GM21515 (cell line): ENCODE measurements at regions not wholly inside any gene's neighbourhood (a gene's known extent, or its start where the extent isn't known, plus 50 kb on each side); places are given as distances from the start of the nearest gene placed in this dataset.

Source experiments
- ATAC-seq: cut with Tn5 transposase; IDR thresholded peaks from one replicate; pipeline ENCODE4 v1.9.1; 2021; ENCODE audit not compliant: unreplicated experiment

DNA sequence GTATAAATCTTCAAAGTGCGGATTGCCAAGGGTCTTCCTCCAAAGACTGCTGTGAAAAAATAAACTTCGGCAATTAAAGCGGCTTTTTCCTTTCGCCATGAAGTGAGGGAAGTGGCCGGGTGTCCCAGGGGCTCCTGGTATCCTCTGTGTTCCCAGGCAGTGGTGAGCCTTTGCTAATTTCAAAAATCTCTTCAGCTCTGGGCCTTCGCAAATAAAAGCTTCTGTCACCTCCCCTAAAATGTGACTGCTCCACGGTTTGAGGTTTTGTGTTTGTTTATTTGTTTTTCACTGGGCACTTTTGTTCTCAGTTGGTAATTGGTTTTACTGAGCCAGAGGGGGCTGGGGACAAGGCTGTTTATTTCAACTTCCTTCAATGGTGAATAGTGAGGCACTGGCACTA, 270.1 kb upstream of the POU3F3 start:
- no peak for ATAC-seq

DNA sequence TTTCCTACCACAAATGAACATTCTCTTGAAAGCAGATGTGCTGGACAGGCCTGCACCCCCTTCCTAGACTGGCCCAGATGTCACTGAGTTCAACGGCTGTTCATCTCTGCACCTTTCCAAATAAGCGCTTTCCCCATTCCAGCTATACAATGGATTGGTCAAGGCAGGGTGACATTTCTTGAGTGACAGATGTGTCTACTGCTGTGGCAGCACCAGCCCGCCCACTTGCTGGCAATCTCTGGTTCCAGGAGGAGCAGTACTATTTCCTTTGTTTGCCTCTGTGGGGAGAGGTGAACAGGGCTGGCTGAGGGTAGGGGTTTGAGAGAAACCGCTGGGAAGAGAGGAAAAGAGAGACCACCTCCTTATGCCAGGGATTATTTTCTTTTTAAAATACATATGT, 269.5 kb upstream of the POU3F3 start:
- no peak for ATAC-seq

DNA sequence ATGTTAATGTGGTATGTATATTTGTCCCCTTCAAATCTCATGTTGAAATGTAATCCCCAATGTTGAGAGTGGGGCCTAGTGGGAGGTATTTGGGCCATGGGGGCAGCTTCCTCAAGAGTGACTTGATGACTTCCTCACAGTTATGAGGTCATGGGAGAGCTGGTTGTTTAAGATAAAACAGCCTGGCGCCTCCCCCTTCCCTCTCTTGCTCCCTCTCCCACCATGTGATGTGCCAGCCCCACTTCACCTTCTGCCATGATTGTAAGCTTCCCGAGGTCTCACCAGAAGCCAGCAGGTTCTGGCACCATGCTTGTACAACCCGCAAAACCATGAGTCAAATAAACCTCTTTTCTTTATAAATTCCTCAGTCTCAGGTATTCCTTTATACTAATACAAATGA, 258.3 kb upstream of the POU3F3 start:
- ATAC-seq, result no peak

DNA sequence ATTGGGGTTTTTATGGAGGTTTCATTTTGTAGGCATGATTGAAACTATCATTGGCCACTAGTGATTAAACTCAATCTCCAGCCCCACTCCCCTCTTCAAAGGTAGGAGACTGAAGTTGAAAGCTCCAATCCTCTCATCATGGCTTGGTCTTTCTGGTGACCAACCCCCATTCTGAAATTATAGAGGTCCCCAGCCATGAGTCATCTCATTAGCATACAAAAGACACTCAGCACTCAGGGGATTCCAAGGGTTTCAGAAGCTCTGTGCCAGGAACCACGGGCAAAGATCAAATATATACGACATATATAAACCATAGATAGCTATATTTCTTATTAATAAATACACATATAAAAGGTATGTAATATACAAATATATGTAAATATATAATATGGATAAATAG, 256.0 kb upstream of the POU3F3 start:
- no peak for ATAC-seq

DNA sequence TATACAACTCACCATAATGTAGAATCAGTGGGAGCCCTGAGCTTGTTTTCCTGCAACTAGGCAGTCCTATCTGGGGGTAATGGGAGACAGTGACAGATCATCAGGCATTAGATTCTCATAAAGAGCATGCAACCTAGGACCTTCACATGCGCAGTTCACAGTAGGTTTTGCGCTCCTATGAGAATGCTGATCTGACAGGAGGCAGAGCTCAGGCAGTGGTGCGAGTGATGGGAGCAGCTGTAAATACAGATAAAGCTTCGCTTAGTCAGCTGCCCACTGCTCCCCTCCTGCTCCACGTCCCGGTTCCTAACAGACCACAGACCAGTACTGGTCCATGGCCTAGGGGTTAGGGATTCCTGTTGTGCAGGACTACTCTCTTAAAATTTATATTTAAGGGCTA, 255.3 kb upstream of the POU3F3 start:
- ATAC-seq, result no peak

DNA sequence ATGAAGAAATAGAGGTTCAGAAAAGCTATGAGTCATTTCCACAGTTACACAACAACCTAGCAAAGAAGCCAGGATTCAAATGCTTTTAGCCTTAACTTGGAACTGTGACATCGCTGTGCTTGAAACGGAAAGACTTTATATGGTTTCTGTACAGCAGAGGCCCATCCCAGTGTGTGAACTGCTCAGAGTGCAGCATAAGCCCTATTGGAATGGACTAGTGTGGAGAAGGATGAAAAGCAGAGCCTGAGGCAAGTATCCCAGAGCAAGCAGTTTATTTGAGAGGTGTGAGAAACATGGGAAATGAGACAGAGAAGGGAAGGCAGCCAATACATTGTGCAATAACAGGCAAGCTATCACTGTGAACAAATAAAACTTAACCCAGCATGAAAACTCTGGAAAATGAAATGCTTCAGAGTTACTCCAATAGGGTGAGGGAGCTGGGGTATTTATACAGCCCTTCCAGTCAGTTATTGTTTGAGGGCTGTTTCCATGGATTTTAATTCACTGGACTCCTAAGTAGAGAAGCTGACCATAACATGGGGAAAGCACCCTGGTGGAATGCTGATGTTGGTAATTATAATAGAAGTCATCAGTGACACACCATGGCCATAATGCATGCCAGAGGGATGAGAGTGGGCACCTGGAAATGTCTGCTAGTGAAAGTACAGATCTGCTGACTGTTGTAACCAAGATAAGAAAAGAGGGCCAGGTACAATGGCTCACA, 254.0 kb upstream of the POU3F3 start:
- ATAC-seq, result no peak

DNA sequence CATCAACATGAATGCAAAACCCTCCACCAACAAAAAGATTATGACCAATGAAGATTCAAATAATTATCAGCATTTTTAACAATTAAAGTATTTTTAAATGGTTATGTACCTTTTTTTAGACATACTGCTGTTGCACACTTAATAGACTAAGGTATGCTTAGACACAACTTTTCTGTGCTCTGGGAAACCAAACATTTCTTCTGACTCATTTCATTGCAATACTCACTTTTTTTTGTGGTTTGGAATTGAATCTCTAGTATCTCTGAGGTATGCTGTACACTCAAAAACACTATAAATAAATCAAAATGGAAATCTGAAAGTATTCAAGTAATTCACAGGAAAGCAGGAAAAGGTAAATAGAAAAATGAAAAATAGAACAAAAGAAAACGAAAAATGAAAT, 247.9 kb upstream of the POU3F3 start:
- ATAC-seq, result no peak

DNA sequence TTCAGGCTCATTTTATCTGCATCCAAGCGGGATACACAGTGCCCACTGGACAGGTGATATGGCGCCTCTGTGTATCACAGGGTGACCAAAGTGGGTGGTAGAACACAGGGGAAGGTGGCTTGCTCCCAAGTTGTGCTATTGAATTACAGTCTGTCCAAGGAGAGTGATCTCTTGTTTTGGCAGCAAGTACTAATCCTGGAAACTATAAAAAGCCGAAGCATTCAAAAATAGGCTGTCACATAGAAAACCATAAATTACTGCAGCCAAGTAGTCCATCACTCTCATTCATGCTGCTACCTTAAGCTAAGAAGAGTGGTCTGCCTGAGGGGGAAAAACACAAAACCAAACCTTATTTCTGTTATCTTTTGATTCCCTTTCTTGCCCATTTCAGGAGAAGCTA, 237.1 kb upstream of the POU3F3 start:
- no peak for ATAC-seq

DNA sequence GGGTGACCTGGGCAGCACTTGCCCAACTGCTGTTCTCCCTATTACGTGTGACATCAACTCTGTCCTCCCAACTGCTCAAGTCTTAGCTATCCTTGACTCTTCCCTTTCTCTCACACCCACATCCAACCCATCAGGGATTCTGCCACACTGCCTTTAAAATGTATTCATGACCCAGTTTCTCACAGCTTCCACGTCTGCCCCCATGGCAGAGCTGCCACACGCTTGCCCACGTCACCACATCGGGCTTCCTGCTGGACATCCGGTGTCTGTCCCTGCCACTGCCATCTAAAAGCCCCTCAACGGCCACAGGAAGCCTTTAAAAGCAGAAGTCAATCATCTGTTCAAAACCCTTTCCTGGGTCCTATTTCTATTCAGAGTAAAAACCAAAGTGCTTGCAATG, 233.1 kb upstream of the POU3F3 start:
- ATAC-seq, result no peak

DNA sequence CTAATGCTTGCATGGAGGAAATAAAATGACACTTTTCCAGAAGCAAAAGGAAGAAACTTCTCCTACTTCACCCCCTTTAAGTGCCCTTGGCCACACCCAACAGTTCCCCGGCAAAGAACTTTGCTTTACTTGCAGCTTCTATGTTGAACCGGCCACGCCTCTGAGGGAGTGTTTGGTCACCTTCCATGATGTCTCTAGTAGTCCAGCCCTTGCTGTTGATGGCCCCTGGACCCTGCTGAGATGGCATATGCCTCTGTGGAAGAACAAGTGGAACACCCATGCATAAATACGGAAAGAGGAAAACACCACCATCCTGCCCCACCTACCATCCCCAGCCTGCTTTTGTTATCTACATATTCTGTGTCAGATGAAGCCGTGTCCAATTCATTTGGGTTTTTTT, 218.3 kb upstream of the POU3F3 start:
- ATAC-seq, result no peak

DNA sequence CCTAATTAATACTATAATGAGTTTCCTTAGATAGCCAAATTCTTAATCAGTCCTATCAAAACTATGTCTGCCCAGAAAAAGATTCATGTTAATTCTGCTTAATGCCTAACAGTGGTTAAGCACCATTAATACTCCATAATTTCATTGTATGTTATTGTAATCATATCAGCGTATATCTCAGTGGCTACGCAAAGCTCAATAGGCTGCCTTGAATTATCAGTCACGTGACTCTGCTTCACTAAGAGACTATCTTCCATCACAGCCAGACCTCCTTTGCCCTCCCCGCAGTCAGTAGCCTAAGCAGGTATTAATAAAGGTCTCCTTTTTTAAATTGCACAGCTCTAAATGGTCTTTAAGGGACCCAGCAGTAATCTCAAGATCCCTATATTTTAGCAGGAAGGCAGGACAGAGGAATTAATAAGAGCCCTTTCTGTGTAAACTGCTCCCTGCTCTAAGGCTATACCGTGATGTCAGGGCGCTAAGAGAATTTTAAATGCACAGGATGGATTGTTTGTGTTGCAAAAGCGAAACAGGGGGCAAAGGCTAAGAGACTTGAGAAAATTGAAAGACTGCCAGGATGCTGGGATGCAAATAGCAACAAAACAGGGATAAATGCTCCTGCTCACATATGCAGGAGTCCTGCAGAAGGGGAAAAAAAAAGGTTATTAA, 215.6 kb upstream of the POU3F3 start:
- no peak for ATAC-seq

DNA sequence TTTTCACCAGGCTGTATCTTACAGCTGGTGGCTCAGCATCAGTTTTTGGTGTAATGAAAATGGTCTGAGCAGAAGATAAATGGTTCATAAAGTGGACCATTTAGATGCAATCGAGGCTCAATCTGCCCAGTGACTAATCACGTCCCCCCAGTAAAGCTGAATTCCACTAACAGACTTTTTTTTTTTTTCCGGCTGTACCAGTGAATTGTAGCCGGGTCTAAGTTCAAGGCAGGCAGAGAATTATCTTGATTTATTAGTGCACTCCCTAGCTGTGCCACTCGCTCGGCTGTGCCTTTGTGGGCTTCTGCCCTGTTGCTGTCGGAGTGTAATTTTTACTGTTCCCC, 215.1 kb upstream of the POU3F3 start:
- no peak for ATAC-seq

DNA sequence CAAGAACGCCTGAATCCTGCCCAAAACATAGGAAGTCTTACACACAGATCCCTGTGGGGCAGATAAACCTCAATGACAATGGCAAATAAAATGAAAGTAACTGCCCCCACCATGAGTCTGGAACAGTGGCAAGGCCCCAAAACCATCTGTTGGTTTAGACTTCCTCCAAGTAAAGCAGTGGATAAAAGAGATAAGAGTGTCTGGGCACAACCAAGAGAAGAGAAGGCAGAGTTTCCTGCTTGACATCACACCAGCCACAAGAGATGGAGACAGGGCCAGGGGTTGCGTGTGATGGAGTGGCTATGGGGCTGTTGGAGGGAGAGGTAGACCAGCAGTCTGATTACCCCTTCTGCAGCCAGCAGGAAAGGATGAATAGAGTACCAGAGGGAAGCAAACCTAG, 212.1 kb upstream of the POU3F3 start:
- ATAC-seq, result no peak

DNA sequence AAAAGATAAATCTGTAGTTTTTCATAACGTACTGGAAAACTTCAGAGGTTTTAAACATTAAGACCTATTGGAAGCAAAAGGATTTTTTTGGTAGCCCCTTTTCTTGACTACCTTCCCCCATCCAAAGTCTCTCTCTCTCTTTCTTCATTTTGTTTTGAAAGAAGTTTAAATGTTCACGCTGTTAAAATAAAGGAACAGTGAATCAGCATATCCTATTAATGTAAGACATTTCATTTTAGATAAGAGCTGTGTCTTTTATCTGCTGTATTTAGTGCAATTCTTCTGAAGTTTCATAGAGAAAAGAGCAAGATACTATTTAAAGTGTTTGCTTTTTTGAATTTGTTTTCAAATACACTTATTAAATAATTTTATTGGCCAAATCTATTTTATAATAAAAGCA, 205.5 kb upstream of the POU3F3 start:
- ATAC-seq, result no peak

DNA sequence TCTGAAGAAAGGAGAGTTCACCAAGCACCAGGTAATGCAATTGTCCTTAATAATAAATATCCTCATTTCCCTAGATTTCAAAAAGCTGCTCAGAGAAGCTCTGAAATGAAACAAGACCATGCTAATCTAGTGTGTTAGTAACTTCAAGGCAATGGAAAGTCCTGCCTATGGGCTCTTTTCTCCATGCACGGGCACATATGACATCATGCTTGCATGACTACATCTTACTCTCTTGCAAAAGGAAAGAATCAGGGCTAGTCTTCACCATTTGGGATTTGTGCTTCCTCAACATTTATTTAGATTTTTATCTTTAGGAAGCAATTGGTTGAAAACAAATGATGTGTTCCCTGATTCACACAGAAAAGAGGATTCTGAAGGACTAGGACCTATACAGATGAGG, 204.0 kb upstream of the POU3F3 start:
- no peak for ATAC-seq

DNA sequence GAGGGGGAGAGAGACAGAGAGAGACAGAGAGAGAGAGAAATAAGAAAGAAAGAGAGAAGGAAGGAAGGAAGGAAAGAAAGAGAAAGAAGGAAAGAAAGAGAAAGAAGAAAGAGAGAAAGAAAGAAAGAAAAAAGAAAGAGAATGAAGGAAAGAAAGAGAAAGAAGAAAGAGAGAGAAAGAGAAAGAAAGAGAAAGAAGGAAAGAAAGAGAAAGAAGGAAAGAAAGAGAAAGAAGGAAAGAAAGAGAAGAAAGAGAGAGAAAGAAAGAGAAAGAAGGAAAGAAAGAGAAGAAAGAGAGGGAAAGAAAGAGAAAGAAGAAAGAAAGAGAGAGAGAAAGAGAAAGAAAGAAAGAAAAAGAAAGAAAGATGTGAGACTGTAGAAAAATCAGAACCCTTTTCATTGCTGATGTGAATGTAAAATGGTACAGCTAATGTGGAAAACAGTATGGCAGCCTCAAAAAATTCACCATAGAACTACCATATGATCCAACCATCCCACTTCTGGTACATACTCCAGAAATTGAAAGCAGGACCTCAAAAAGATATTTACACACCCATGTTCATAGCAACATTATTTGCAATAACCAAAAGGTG, 203.4 kb upstream of the POU3F3 start:
- ATAC-seq, result no peak

DNA sequence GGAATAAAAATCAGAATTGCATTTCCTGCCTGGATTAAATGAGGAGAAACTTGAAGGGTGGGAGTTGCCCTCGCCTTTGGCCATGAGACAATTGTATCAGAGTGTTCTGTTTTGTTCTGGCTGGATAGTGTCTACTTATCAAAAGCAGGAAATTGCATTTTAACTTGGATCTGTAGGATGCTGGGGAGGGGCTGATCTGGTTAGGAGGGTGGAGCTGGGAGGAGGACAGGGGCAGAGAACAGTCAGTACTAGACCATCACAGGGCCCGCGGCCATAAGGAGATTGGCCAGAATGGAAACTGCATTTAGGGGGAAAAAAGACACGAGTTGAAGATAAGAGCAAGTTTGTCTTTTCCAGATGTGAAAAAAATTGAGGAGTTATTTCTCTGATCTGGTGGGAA, 199.1 kb upstream of the POU3F3 start:
- no peak for ATAC-seq

DNA sequence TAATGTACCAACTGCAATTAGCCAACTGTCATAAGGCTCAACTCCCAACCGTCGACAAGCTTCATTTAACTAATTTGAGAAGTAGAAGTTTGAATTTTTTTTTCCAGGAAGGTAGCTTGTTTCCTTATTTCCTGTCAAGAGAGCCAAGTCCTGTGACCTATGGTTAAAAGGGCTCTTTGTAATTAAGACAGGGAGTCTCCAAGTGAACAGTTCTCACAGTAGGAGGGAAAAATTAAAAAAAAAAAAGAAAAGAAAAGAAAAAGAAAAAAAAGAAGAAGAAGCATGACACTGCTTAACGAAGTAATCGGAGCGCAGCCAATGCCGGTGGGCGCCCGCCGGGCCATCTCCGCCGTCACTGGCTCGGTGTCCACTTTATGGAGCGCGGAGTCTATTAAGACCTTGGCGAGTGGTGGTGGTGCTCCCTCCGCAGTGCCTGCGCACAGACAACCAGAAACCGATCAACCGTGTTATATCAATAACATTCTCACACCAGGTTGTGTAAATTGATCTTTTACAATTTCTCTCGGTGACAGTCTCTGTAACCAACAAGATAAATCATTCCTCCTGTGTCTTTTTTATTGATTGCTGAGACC, 197.2 kb upstream of the POU3F3 start:
- no peak for ATAC-seq

DNA sequence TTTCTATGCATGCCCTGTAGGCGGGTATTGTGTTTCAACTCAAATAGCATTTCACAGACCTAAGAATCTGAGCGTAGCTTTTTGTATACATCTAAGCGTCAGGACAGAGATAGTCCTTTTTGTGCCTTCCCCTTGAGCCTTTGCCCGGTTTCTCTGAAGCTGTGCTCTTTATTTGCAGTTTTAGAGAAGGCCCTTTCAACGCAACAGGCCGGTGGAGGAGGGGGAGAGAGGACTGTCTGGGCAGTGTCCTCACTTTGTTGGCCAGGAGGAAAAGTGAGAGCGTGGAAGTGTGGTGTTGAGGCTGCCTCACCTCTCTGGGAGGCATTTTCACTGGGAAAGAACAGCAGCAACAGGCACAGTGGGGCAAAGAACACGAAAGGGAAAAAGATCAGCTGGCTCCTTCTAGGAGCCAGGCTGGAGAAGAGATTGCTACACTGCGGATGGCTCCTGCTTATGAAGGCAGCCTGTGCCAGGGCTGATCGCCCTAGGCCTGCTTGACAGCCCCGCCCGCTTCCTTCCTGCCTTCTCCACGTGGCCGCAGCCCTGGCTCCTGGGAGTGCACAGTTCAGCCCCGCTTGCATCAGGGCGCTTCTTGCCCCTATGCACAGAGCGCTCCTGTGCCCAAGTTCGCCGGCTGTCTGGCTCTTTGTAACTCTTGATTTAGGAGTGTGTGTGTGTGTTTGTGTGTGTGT, 195.6 kb upstream of the POU3F3 start:
- ATAC-seq, result no peak

DNA sequence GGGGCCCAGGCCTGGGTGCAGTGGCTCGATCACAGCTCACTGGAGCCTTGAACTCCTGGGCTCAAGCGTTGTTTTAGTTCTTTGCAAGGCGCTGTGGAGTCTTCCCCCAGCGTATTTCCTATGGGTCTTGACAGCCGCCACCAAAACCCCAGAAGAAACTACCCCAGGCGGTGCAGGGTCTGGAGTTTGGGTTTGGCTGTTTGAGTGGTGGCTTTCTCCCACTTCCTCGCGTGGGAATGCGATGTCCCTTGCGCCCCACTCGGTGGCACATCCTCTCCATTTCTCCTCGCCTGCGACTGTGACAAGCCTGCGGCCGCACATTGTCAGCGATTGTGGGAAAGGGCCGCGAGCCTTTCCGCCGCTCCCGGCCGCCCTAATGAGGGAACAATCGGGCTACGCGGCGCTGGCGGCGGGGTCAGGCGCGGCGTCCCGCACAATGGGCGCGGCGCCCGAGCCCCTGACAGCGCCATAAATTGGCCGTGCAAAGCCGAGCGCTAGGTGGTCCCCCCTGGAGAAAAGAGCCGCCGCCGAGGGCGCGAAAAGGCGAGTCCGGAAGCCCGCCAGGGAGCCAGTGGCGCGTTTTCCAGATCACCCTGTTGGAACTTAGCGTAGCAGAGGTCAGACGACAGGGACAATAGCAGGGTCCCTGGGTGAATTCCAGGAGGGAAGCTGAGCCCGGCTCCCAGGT, 194.9 kb upstream of the POU3F3 start:
- ATAC-seq, result no peak

DNA sequence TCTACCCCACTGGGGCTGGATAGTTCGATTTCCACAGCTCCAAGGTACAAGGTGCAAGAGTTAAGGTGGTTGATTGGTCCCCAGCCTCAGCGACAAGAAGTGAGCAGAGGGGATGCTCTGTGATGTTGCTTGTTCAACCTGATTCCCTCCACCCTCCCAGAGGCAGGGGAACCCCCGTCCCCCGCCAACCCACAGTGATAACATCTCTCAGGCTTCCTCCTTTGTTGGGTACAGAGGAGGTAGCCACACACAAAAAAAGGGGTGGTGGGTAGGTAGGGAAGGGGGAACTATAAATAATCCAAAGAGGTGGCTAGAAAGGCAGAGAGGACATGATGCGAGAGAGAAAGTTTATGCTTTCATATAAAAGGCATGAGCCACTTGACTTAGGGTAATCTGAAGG, 192.9 kb upstream of the POU3F3 start:
- no peak for ATAC-seq
